ENCODE measurements at regions not wholly inside any gene's neighbourhood (a gene's known extent, or its start where the extent isn't known, plus 50 kb on each side); places are given as distances from the start of the nearest gene placed in this dataset.

DNA sequence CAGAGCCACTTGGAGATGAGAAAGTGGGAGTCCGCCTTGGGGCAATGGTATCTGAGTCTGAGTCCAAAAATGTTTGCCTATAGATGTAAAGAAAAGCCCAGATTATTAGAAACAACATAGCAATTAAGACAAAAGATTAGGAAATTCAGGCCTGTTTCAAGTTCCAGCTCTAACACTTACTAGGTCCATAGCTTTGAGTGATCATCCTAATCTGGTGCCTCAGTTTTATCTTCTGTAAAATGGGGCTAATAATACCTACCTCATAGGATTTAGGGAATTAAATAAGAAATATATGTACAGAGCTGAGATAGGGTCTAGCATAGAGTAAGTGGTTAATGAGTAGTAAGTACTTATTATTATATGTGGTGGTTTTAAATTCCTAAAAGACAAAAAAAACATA is 58.6 kb upstream of the NLK start:
- Histone ChIP-seq H3K4me3 (ENCODE audit: low read depth, low read length) (no peak overlapping the region), H3K27me3 (no peaks in the 10 kb centered on the region), H3K9me3 (no peaks in the 10 kb centered on the region), H3K4me1 (no peaks in the 10 kb centered on the region), H3K36me3 (no peaks in the 10 kb centered on the region)
- DNase-seq = no peak
- TF ChIP-seq, protein P1, sequence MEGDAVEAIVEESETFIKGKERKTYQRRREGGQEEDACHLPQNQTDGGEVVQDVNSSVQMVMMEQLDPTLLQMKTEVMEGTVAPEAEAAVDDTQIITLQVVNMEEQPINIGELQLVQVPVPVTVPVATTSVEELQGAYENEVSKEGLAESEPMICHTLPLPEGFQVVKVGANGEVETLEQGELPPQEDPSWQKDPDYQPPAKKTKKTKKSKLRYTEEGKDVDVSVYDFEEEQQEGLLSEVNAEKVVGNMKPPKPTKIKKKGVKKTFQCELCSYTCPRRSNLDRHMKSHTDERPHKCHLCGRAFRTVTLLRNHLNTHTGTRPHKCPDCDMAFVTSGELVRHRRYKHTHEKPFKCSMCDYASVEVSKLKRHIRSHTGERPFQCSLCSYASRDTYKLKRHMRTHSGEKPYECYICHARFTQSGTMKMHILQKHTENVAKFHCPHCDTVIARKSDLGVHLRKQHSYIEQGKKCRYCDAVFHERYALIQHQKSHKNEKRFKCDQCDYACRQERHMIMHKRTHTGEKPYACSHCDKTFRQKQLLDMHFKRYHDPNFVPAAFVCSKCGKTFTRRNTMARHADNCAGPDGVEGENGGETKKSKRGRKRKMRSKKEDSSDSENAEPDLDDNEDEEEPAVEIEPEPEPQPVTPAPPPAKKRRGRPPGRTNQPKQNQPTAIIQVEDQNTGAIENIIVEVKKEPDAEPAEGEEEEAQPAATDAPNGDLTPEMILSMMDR (IDR thresholded peaks at IDR 0.05; ENCODE audit: low read depth, low read length) = no peak

DNA sequence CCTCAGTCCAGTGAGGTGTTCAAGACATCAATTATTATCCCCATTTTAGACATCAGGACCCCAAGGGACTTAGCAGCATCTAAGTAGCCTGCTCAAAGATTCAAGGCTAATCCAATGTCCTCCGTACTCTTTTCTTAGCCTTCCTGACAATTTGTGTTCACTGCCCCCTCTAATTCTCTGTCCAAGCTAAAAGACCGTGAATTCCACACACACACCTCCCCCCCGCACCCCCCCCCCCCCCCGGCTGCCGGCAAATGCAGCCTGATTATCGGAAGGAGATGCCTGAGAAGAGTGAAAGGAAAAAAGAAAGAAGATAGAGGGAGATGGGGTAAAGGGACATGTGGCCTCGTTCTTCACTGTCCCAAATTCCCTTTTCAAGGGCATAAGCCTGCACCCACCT is 58.1 kb upstream of the NLK start:
- H3K36me3 ChIP-seq = no peaks in the 10 kb centered on the region
- H3K9me3 ChIP-seq = no peaks in the 10 kb centered on the region
- H3K4me3 ChIP-seq (ENCODE audit: low read depth, low read length) = no peak overlapping the region
- H3K27me3 ChIP-seq = no peaks in the 10 kb centered on the region
- TF ChIP-seq, protein P1 (IDR thresholded peaks at IDR 0.05; ENCODE audit: low read depth, low read length) = no peak
- DNase-seq = no peak
- no peaks in the 10 kb centered on the region for H3K4me1 ChIP-seq

DNA sequence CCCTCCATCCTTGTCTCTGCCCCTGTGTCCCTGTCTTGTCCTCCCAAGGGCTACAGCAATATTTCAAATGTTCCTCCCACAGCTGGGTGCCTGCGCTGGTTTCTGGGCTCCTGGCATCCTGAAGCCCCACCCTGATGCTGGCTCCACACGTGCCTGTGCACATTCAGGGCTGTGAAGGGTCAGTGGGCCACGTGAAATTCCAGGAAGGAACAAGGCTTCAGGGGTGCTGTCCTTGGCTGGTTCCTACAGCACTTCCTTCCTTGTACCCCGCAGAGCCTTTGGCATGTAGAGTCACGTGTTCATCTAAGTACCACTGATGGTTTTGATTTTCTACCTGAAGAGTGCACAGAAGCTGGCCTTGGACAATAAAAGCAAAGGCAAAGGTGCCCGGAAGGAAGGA is 57.7 kb upstream of the NLK start:
- Histone ChIP-seq H3K9me3 (no peaks in the 10 kb centered on the region), H3K27me3 (no peaks in the 10 kb centered on the region), H3K4me3 (ENCODE audit: low read depth, low read length) (no peak overlapping the region), H3K4me1 (no peaks in the 10 kb centered on the region), H3K36me3 (no peaks in the 10 kb centered on the region)
- TF ChIP-seq, protein P1 (IDR thresholded peaks at IDR 0.05; ENCODE audit: low read depth, low read length) = no peak
- DNase-seq = no peak

DNA sequence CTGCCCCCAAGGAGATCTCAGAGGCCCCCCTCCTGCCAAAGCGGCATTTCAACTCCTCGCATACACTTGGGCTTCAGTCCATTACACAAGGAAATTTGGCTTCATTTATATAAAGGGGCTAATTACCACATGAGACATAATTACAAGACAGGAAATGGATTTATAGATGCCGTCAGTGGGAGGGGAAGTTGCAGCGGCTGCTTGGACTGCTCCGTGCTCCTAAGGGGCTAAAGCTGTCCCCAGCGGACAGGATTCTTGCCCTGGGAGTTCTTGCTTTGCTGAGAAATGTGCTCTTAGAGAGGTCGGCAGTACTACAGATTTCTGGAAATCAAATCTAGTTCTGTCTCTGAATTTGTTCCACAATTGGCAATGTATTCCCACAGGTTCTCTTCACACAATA is 57.2 kb upstream of the NLK start:
- H3K27me3 ChIP-seq = no peaks in the 10 kb centered on the region
- no peaks in the 10 kb centered on the region for H3K36me3 ChIP-seq
- TF ChIP-seq, protein P1 (IDR thresholded peaks at IDR 0.05; ENCODE audit: low read depth, low read length) = no peak
- no peak overlapping the region for H3K4me3 ChIP-seq (ENCODE audit: low read depth, low read length)
- no peaks in the 10 kb centered on the region for H3K4me1 ChIP-seq
- H3K9me3 ChIP-seq = no peaks in the 10 kb centered on the region
- no peak for DNase-seq

DNA sequence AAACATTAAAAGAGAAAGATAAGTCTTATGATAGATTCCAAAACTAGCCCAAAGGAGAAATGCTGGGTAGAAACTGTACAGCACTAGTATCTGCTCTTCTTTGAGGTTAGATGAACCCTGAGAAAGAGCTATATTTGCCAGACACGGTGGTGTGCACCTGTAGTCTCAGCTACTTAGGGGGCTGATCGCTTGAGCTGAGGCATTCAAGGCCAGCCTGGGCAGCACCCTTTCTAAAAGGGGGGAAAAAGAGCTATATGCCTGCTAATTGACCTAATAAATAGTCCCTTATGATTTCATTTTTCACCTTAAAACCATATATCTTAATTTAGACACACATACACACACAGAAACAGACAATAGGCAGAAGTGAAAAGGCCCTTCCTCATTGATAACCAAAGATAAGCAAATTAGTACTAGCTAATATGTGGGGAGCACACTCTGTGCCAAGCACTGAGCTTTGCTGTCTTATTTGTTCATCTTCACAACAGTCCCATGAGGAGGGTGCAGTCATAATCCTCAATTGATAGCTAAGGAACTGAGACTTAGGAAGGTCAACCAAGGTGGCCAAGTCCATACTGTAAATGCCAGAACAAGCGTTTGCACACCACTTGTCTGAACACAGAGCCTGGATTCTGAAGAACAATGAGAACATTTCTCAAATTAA is 56.6 kb upstream of the NLK start:
- DNase-seq = no peak
- Histone ChIP-seq H3K27me3 (no peaks in the 10 kb centered on the region), H3K4me1 (no peaks in the 10 kb centered on the region), H3K36me3 (no peaks in the 10 kb centered on the region), H3K9me3 (no peaks in the 10 kb centered on the region), H3K4me3 (ENCODE audit: low read depth, low read length) (no peak overlapping the region)
- TF ChIP-seq, protein P1 (IDR thresholded peaks at IDR 0.05; ENCODE audit: low read depth, low read length) = no peak

DNA sequence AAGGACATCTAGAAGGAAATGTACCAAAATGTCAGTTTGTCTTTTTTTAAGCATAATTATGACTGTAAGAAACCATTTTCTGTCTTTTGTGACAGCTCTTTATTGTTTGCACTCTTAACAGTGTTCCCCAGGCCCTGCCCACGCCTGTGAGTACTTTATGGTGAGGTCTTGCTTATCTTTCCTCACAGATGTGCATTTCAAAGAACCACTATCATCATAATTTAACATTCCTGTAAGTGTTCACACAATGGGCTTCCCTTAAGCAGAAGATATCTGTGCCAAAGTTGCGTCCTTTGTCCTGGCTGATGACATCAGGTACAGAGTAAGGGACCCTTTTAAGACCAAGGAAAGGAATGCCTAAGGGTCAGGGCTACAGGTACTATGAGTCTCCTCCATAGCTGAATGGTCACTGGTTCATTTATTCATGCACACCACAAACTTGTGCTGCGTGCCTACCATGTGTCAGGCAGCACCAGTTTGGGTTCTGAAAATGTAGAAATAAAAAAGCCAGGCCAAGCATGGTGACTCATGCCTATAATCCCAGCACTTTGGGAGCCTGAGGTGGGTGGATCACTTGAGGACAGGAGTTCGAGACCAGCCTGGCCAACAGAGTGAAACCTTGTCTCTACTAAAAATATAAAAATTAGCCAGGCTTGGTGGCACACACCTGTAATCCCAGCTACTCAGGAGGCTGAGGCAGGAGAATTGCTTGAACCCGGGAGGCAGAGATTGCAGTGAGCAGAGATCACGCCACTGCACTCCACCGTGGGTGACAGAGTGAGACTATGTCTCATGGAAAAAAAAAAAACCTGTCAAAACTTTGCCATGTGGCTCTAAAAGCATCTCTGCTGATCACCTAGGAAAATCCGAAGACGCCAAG is 55.4 kb upstream of the NLK start:
- Histone ChIP-seq H3K36me3 (no peaks in the 10 kb centered on the region), H3K4me1 (no peaks in the 10 kb centered on the region), H3K27me3 (no peaks in the 10 kb centered on the region), H3K4me3 (ENCODE audit: low read depth, low read length) (no peak overlapping the region), H3K9me3 (no peaks in the 10 kb centered on the region)
- no peak for DNase-seq
- TF ChIP-seq, protein P1 (IDR thresholded peaks at IDR 0.05; ENCODE audit: low read depth, low read length) = no peak
